ENCODE measurements at regions not wholly inside any gene's neighbourhood (a gene's known extent, or its start where the extent isn't known, plus 50 kb on each side); places are given as distances from the start of the nearest gene placed in this dataset.

GRCh38 chr4:32207456-32207855, 1487.3 kb downstream of the PCDH7 start:
- Histone ChIP-seq H3K4me3 (ENCODE audit: insufficient read depth in 1 of 2, low read depth in 1 of 2, low read length in 2 of 2) (no peak overlapping the region), H4K8ac (ENCODE audit: low read length) (no peak overlapping the region), H3K4me1 (ENCODE audit: control insufficient read depth, insufficient read depth, low read depth, low read length) (no peaks in the 10 kb centered on the region), H2BK12ac (ENCODE audit: low read length in 2 of 2) (no peak overlapping the region), H3K9me3 (ENCODE audit: control insufficient read depth, low read length) (peaks cover 29% of the 10 kb centered on the region), H2AFZ (ENCODE audit: low read depth, low read length) (no peak overlapping the region), H2BK5ac (ENCODE audit: low read depth, low read length, poor library complexity, severe bottlenecking) (no peak overlapping the region), H3K18ac (ENCODE audit: low read depth in 1 of 2, low read length in 2 of 2) (no peak overlapping the region), H3K27ac (ENCODE audit: low read length, poor library complexity, severe bottlenecking) (no peak overlapping the region), H3K4me2 (ENCODE audit: low read length, poor library complexity, severe bottlenecking) (no peak overlapping the region), H3K79me1 (replicated peaks; ENCODE audit: low read length, poor library complexity, severe bottlenecking) (no peaks in the 10 kb centered on the region), H4K91ac (ENCODE audit: low read length) (no peak overlapping the region), H3K4ac (ENCODE audit: low read depth in 1 of 2, low read length in 2 of 2) (no peak overlapping the region), H3K36me3 (ENCODE audit: control insufficient read depth in 1 of 2, insufficient read depth in 2 of 2, low read depth in 1 of 2, low read length in 2 of 2) (no peaks in the 10 kb centered on the region), H3K23ac (ENCODE audit: low read length in 2 of 2) (no peak overlapping the region), H3K27me3 (ENCODE audit: control insufficient read depth in 1 of 2, insufficient read depth in 1 of 2, low read length in 2 of 2) (no peaks in the 10 kb centered on the region), H2AK5ac (ENCODE audit: low read length, severe bottlenecking) (no peak overlapping the region), H3K14ac (ENCODE audit: low read length in 2 of 2) (no peak overlapping the region), H2BK120ac (ENCODE audit: low read depth, low read length) (no peak overlapping the region), H3K9ac (ENCODE audit: low read length) (no peak overlapping the region), H2BK15ac (ENCODE audit: low read depth, poor library complexity, severe bottlenecking) (no peak overlapping the region)
- DNase-seq: no peak

GRCh38 chr4:32215277-32215676, 1495.1 kb downstream of the PCDH7 start:
- Histone ChIP-seq H2BK5ac (ENCODE audit: low read depth, low read length, poor library complexity, severe bottlenecking) (no peak overlapping the region), H3K4me2 (ENCODE audit: low read length, poor library complexity, severe bottlenecking) (no peak overlapping the region), H4K8ac (ENCODE audit: low read length) (no peak overlapping the region), H4K91ac (ENCODE audit: low read length) (no peak overlapping the region), H2BK12ac (ENCODE audit: low read length in 2 of 2) (no peak overlapping the region), H2AFZ (ENCODE audit: low read depth, low read length) (no peak overlapping the region), H2BK15ac (ENCODE audit: low read depth, poor library complexity, severe bottlenecking) (no peak overlapping the region), H2AK5ac (ENCODE audit: low read length, severe bottlenecking) (no peak overlapping the region), H3K18ac (ENCODE audit: low read depth in 1 of 2, low read length in 2 of 2) (no peak overlapping the region), H3K4me1 (ENCODE audit: control insufficient read depth, insufficient read depth, low read depth, low read length) (no peaks in the 10 kb centered on the region), H3K9ac (ENCODE audit: low read length) (no peak overlapping the region), H3K36me3 (ENCODE audit: control insufficient read depth in 1 of 2, insufficient read depth in 2 of 2, low read depth in 1 of 2, low read length in 2 of 2) (no peaks in the 10 kb centered on the region), H3K4ac (ENCODE audit: low read depth in 1 of 2, low read length in 2 of 2) (no peak overlapping the region), H3K27ac (ENCODE audit: low read length, poor library complexity, severe bottlenecking) (no peak overlapping the region), H3K9me3 (ENCODE audit: control insufficient read depth, low read length) (peaks cover 6% of the 10 kb centered on the region), H3K79me1 (replicated peaks; ENCODE audit: low read length, poor library complexity, severe bottlenecking) (no peaks in the 10 kb centered on the region), H3K27me3 (ENCODE audit: control insufficient read depth in 1 of 2, insufficient read depth in 1 of 2, low read length in 2 of 2) (no peaks in the 10 kb centered on the region), H3K14ac (ENCODE audit: low read length in 2 of 2) (no peak overlapping the region), H2BK120ac (ENCODE audit: low read depth, low read length) (no peak overlapping the region), H3K4me3 (ENCODE audit: insufficient read depth in 1 of 2, low read depth in 1 of 2, low read length in 2 of 2) (no peak overlapping the region), H3K23ac (ENCODE audit: low read length in 2 of 2) (no peak overlapping the region)
- WGBS: 95% methylated on average over 10 of the region's 10 CpGs
- no peak for DNase-seq

GRCh38 chr4:32216502-32216901, 1496.3 kb downstream of the PCDH7 start:
- Histone ChIP-seq H3K27me3 (ENCODE audit: control insufficient read depth in 1 of 2, insufficient read depth in 1 of 2, low read length in 2 of 2) (no peaks in the 10 kb centered on the region), H3K18ac (ENCODE audit: low read depth in 1 of 2, low read length in 2 of 2) (no peak overlapping the region), H3K9ac (ENCODE audit: low read length) (no peak overlapping the region), H3K27ac (ENCODE audit: low read length, poor library complexity, severe bottlenecking) (no peak overlapping the region), H3K4me3 (ENCODE audit: insufficient read depth in 1 of 2, low read depth in 1 of 2, low read length in 2 of 2) (no peak overlapping the region), H3K79me1 (replicated peaks; ENCODE audit: low read length, poor library complexity, severe bottlenecking) (no peaks in the 10 kb centered on the region), H2BK120ac (ENCODE audit: low read depth, low read length) (no peak overlapping the region), H2AFZ (ENCODE audit: low read depth, low read length) (no peak overlapping the region), H2AK5ac (ENCODE audit: low read length, severe bottlenecking) (no peak overlapping the region), H3K4me2 (ENCODE audit: low read length, poor library complexity, severe bottlenecking) (no peak overlapping the region), H2BK15ac (ENCODE audit: low read depth, poor library complexity, severe bottlenecking) (no peak overlapping the region), H3K9me3 (ENCODE audit: control insufficient read depth, low read length) (peaks cover 3% of the 10 kb centered on the region), H4K8ac (ENCODE audit: low read length) (no peak overlapping the region), H2BK5ac (ENCODE audit: low read depth, low read length, poor library complexity, severe bottlenecking) (no peak overlapping the region), H3K23ac (ENCODE audit: low read length in 2 of 2) (no peak overlapping the region), H3K36me3 (ENCODE audit: control insufficient read depth in 1 of 2, insufficient read depth in 2 of 2, low read depth in 1 of 2, low read length in 2 of 2) (no peaks in the 10 kb centered on the region), H3K4ac (ENCODE audit: low read depth in 1 of 2, low read length in 2 of 2) (no peak overlapping the region), H4K91ac (ENCODE audit: low read length) (no peak overlapping the region), H3K4me1 (ENCODE audit: control insufficient read depth, insufficient read depth, low read depth, low read length) (no peaks in the 10 kb centered on the region), H2BK12ac (ENCODE audit: low read length in 2 of 2) (no peak overlapping the region), H3K14ac (ENCODE audit: low read length in 2 of 2) (no peak overlapping the region)
- WGBS: 88% methylated on average over 9 of the region's 9 CpGs
- no peak for DNase-seq

- no peak overlapping the region for H3K4me3 ChIP-seq (ENCODE audit: insufficient read depth in 1 of 2, low read depth in 1 of 2, low read length in 2 of 2)
- no peak overlapping the region for H3K27ac ChIP-seq (ENCODE audit: low read length, poor library complexity, severe bottlenecking)
- H2BK12ac ChIP-seq (ENCODE audit: low read length in 2 of 2): no peak overlapping the region
- H3K14ac ChIP-seq (ENCODE audit: low read length in 2 of 2): no peak overlapping the region
- no peaks in the 10 kb centered on the region for H3K36me3 ChIP-seq (ENCODE audit: control insufficient read depth in 1 of 2, insufficient read depth in 2 of 2, low read depth in 1 of 2, low read length in 2 of 2)
- H3K4me1 ChIP-seq (ENCODE audit: control insufficient read depth, insufficient read depth, low read depth, low read length): no peaks in the 10 kb centered on the region
- H2BK15ac ChIP-seq (ENCODE audit: low read depth, poor library complexity, severe bottlenecking): no peak overlapping the region
- H3K79me1 ChIP-seq (replicated peaks; ENCODE audit: low read length, poor library complexity, severe bottlenecking): no peaks in the 10 kb centered on the region
- no peak overlapping the region for H2BK5ac ChIP-seq (ENCODE audit: low read depth, low read length, poor library complexity, severe bottlenecking)
- H2AFZ ChIP-seq (ENCODE audit: low read depth, low read length): no peak overlapping the region
- H3K9me3 ChIP-seq (ENCODE audit: control insufficient read depth, low read length): peaks cover 8% of the 10 kb centered on the region
- no peak overlapping the region for H3K9ac ChIP-seq (ENCODE audit: low read length)
- no peak overlapping the region for H3K4me2 ChIP-seq (ENCODE audit: low read length, poor library complexity, severe bottlenecking)
- H3K4ac ChIP-seq (ENCODE audit: low read depth in 1 of 2, low read length in 2 of 2): no peak overlapping the region
- no peak overlapping the region for H3K18ac ChIP-seq (ENCODE audit: low read depth in 1 of 2, low read length in 2 of 2)
- H2BK120ac ChIP-seq (ENCODE audit: low read depth, low read length): no peak overlapping the region
- H2AK5ac ChIP-seq (ENCODE audit: low read length, severe bottlenecking): no peak overlapping the region
- no peak overlapping the region for H4K8ac ChIP-seq (ENCODE audit: low read length)
- H3K27me3 ChIP-seq (ENCODE audit: control insufficient read depth in 1 of 2, insufficient read depth in 1 of 2, low read length in 2 of 2): no peaks in the 10 kb centered on the region
- no peak for DNase-seq
- WGBS: 76% methylated on average over 3 of the region's 3 CpGs
- no peak overlapping the region for H3K23ac ChIP-seq (ENCODE audit: low read length in 2 of 2)
- no peak overlapping the region for H4K91ac ChIP-seq (ENCODE audit: low read length)
Observed at GRCh38 chr4:32219306-32220075, 1499.3 kb downstream of the PCDH7 start.
